ENCODE measurements at regions not wholly inside any gene's neighbourhood (a gene's known extent, or its start where the extent isn't known, plus 50 kb on each side); places are given as distances from the start of the nearest gene placed in this dataset.

- CTCF ChIA-PET (ENCODE audit: partially characterized antibody) = interaction anchor here (1.7 to 4.9 kb wide), 2 partner anchors 12 to 349 kb away, joined by 4 to 38 read pairs; no protein-coding TSS in a partner anchor
- H3K9me3 ChIP-seq (ENCODE audit: insufficient read depth in 2 of 2, low read depth in 1 of 2, low read length in 1 of 2) = no peaks in the 10 kb centered on the region
- POLR2A ChIA-PET (ENCODE audit: partially characterized antibody) = no interaction called here
- TF ChIP-seq, protein P1, sequence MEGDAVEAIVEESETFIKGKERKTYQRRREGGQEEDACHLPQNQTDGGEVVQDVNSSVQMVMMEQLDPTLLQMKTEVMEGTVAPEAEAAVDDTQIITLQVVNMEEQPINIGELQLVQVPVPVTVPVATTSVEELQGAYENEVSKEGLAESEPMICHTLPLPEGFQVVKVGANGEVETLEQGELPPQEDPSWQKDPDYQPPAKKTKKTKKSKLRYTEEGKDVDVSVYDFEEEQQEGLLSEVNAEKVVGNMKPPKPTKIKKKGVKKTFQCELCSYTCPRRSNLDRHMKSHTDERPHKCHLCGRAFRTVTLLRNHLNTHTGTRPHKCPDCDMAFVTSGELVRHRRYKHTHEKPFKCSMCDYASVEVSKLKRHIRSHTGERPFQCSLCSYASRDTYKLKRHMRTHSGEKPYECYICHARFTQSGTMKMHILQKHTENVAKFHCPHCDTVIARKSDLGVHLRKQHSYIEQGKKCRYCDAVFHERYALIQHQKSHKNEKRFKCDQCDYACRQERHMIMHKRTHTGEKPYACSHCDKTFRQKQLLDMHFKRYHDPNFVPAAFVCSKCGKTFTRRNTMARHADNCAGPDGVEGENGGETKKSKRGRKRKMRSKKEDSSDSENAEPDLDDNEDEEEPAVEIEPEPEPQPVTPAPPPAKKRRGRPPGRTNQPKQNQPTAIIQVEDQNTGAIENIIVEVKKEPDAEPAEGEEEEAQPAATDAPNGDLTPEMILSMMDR (IDR thresholded peaks at IDR 0.05; ENCODE audit: control extremely low read depth in 1 of 3, insufficient read depth in 1 of 3, low read depth in 1 of 3, low read length in 3 of 3) = no peak
- TF ChIP-seq EP300 (IDR thresholded peaks at IDR 0.05; ENCODE audit: borderline replicate concordance in 1 of 2, low read depth in 2 of 2, low read length in 2 of 2) (no peak), GTF2F1 (IDR thresholded peaks at IDR 0.05; ENCODE audit: borderline replicate concordance, low read depth, low read length) (no peak), POU5F1 (IDR thresholded peaks at IDR 0.05; ENCODE audit: low read depth, low read length) (no peak), CBX8 (IDR thresholded peaks at IDR 0.05; ENCODE audit: borderline replicate concordance, low read depth, low read length) (no peak), SAP30 (IDR thresholded peaks at IDR 0.05; ENCODE audit: insufficient read depth, insufficient replicate concordance, low read length) (no peak), CBX5 (IDR thresholded peaks at IDR 0.05; ENCODE audit: low read depth, low read length) (no peak), JUN (IDR thresholded peaks at IDR 0.05; ENCODE audit: low read depth, low read length) (no peak), BACH1 (IDR thresholded peaks at IDR 0.05; ENCODE audit: low read length) (no peak), HDAC6 (IDR thresholded peaks at IDR 0.05; ENCODE audit: low read depth, low read length) (no peak)
Observed at GRCh38 chr13:30120133-30120822, 187.1 kb downstream of the KATNAL1 start.

More at GRCh38 chr13:30120133-30120822, 187.1 kb downstream of the KATNAL1 start:
- Histone ChIP-seq H2BK120ac (replicated peaks; ENCODE audit: low read depth, low read length) (no peak overlapping the region), H2BK20ac (ENCODE audit: low read length) (no peak overlapping the region), H3K18ac (ENCODE audit: extremely low read depth, low read length) (no peak overlapping the region), H2AFZ (ENCODE audit: low read length) (no peak overlapping the region), H3K23me2 (ENCODE audit: low read depth, low read length) (no peaks in the 10 kb centered on the region), H4K8ac (ENCODE audit: extremely low read depth, insufficient read depth, low read length) (no peak overlapping the region), H2AK5ac (ENCODE audit: low read depth, low read length) (no peak overlapping the region), H3K56ac (replicated peaks; ENCODE audit: insufficient read length, low read depth, low read length) (no peak overlapping the region), H3K4me1 (replicated peaks in 1 of 4; ENCODE audit: control insufficient read depth in 3 of 4, insufficient read depth in 4 of 4, low read length in 3 of 4) (no peaks in the 10 kb centered on the region), H3K14ac (ENCODE audit: insufficient read length) (no peak overlapping the region), H3K79me1 (ENCODE audit: low read depth, low read length) (no peaks in the 10 kb centered on the region), H4K5ac (ENCODE audit: insufficient read length, low read depth, low read length) (no peak overlapping the region), H3K27me3 (replicated peaks in 1 of 4; ENCODE audit: control insufficient read depth in 3 of 4, extremely low read depth in 1 of 4, insufficient read depth in 3 of 4, low read length in 3 of 4) (peaks cover 0 to 2% (median 0%) of the 10 kb centered on the region in 4 experiments; a peak in 1 of 7 replicates), H3K4ac (replicated peaks; ENCODE audit: insufficient read length, low read depth, low read length) (no peak overlapping the region), H3K27ac (ENCODE audit: low read depth, low read length) (no peak overlapping the region), H3K9ac (replicated peaks in 1 of 4; ENCODE audit: extremely low read depth in 1 of 4, low read depth in 3 of 4, low read length in 3 of 4) (no peak overlapping the region), H2BK15ac (ENCODE audit: low read length) (no peak overlapping the region), H3K4me2 (ENCODE audit: insufficient read depth in 1 of 2, low read depth in 2 of 2, low read length in 2 of 2) (no peak overlapping the region), H4K91ac (replicated peaks; ENCODE audit: insufficient read length, low read length) (no peak overlapping the region), H3K79me2 (ENCODE audit: control insufficient read depth in 1 of 2, insufficient read depth in 2 of 2, low read length in 2 of 2) (no peaks in the 10 kb centered on the region), H4K20me1 (replicated peaks in 1 of 2; ENCODE audit: control insufficient read depth in 1 of 2, insufficient read depth in 2 of 2, low read length in 2 of 2) (no peaks in the 10 kb centered on the region), H2BK12ac (ENCODE audit: low read depth, low read length) (no peak overlapping the region), H3K23ac (ENCODE audit: insufficient read length) (no peak overlapping the region), H2BK5ac (ENCODE audit: low read depth, low read length) (no peak overlapping the region), H3K4me3 (ENCODE audit: extremely low read depth in 1 of 4, insufficient read depth in 2 of 4, low read depth in 3 of 4, low read length in 4 of 4) (no peak overlapping the region), H3K36me3 (ENCODE audit: control insufficient read depth in 2 of 4, insufficient read depth in 4 of 4, low read length in 3 of 4) (no peaks in the 10 kb centered on the region; a peak in 1 of 8 replicates)
- DNase-seq (ENCODE audit: low read depth in 1 of 2, low spot score in 2 of 2) = no peak
- WGBS, 2 experiments (ENCODE audit: extremely low coverage in 1 of 2, insufficient coverage in 1 of 2, insufficient read length in 1 of 2, insufficient replicate concordance in 2 of 2, low coverage in 1 of 2, low lambda C conversion rate in 2 of 2, missing lambda C conversion rate in 1 of 2) = 81% methylated on average over 1 of the region's 1 CpG; no CpG with 5 or more reads in 1 of the 2 experiments
- no peak for FAIRE-seq
